GM23338 (cell line): ENCODE measurements at regions not wholly inside any gene's neighbourhood (a gene's known extent, or its start where the extent isn't known, plus 50 kb on each side); places are given as distances from the start of the nearest gene placed in this dataset.

Experiments
- ATAC-seq: fragments of 200-7000 bp; cut with Tn5 transposase; 3 replicates; pipeline ENCODE4 v1.9.1; 2020
- DNase-seq: peaks from one replicate; pipeline ENCODE4 v3.0.0-alpha.2; 2015; ENCODE audit warnings: low spot score
- H2AFZ ChIP-seq: fragments of 200-600 bp; sonication (generic); 2 replicates; pipeline ENCODE4 v1.8.0; 2016; ENCODE audit warnings: antibody characterized with exemption, mild to moderate bottlenecking, moderate library complexity
- H3F3A ChIP-seq: fragments of 200-600 bp; sonication (generic); replicated peaks from 2 replicates; pipeline ENCODE4 v1.8.0; 2017; ENCODE audit warnings: antibody characterized with exemption, mixed run types, low read depth
- H3K27ac ChIP-seq: fragments of 200-600 bp; sonication (generic); 2 replicates; pipeline ENCODE4 v1.6.1; 2016; ENCODE audit warnings: low read depth
- H3K27me3 ChIP-seq: fragments of 200-600 bp; sonication (generic); 2 replicates; pipeline ENCODE4 v1.8.0; 2016; ENCODE audit warnings: mild to moderate bottlenecking, mixed run types, moderate library complexity; ENCODE audit not compliant: insufficient read depth
- H3K36me3 ChIP-seq: fragments of 200-600 bp; sonication (generic); 2 replicates; pipeline ENCODE4 v1.8.0; 2016; ENCODE audit warnings: mild to moderate bottlenecking; ENCODE audit not compliant: insufficient read depth
- H3K4me1 ChIP-seq: fragments of 200-600 bp; sonication (generic); 2 replicates; pipeline ENCODE4 v1.8.0; 2016; ENCODE audit warnings: mild to moderate bottlenecking, moderate library complexity; ENCODE audit not compliant: insufficient read depth
- H3K4me2 ChIP-seq: fragments of 200-600 bp; sonication (generic); 2 replicates; pipeline ENCODE4 v1.7.1; 2017; ENCODE audit warnings: mixed run types
- H3K4me3 ChIP-seq: fragments of 200-600 bp; sonication (generic); 2 replicates; pipeline ENCODE4 v1.6.1; 2016; ENCODE audit warnings: mixed run types
- H3K79me2 ChIP-seq: fragments of 200-600 bp; sonication (generic); replicated peaks from 2 replicates; pipeline ENCODE4 v1.8.0; 2017; ENCODE audit warnings: mild to moderate bottlenecking; ENCODE audit not compliant: insufficient read depth
- H3K9me2 ChIP-seq: fragments of 200-600 bp; sonication (generic); 2 replicates; pipeline ENCODE4 v1.8.0; 2017; ENCODE audit not compliant: insufficient read depth
- H4K20me1 ChIP-seq: fragments of 200-600 bp; sonication (generic); replicated peaks from 2 replicates; pipeline ENCODE4 v1.8.0; 2017; ENCODE audit warnings: mild to moderate bottlenecking; ENCODE audit not compliant: insufficient read depth
- H3K27ac Mint-ChIP-seq: 2 replicates; pipeline ENCODE4 v1.8.0; 2020; ENCODE audit warnings: inconsistent platforms, mild to moderate bottlenecking, moderate library complexity, mixed read lengths
- H3K27me3 Mint-ChIP-seq: 3 replicates; pipeline ENCODE4 v1.8.0; 2022; ENCODE audit warnings: low read depth, mild to moderate bottlenecking, moderate library complexity, mixed read lengths, inconsistent platforms; ENCODE audit not compliant: insufficient read depth, poor library complexity
- H3K36me3 Mint-ChIP-seq: 3 replicates; pipeline ENCODE4 v1.8.0; 2021; ENCODE audit warnings: low read depth, mild to moderate bottlenecking, inconsistent platforms, moderate library complexity, mixed read lengths
- H3K4me1 Mint-ChIP-seq: 3 replicates; pipeline ENCODE4 v1.8.0; 2020; ENCODE audit warnings: mild to moderate bottlenecking, inconsistent platforms, mixed read lengths
- H3K4me3 Mint-ChIP-seq: 3 replicates; pipeline ENCODE4 v1.8.0; 2021; ENCODE audit warnings: moderate library complexity, mild to moderate bottlenecking, inconsistent platforms, mixed read lengths
- H3K9me3 Mint-ChIP-seq: 3 replicates; pipeline ENCODE4 v1.8.0; 2020; ENCODE audit warnings: moderate library complexity, mild to moderate bottlenecking, inconsistent platforms, mixed read lengths
- CREB1 ChIP-seq: fragments of 250-450 bp; sonication (Bioruptor Pico); IDR thresholded peaks from 2 replicates; pipeline ENCODE4 v1.5.0; 2020; ENCODE audit warnings: low read depth, mild to moderate bottlenecking, moderate library complexity
- EZH2 ChIP-seq: fragments of 200-600 bp; sonication (generic); IDR thresholded peaks from one replicate; pipeline ENCODE4 v1.8.0; 2017; ENCODE audit warnings: antibody characterized with exemption, mild to moderate bottlenecking, low read depth; ENCODE audit not compliant: unreplicated experiment
- EZH2phosphoT487 ChIP-seq: fragments of 200-600 bp; sonication (generic); IDR thresholded peaks from one replicate; pipeline ENCODE4 v1.8.1; 2018; ENCODE audit warnings: antibody characterized with exemption; ENCODE audit not compliant: unreplicated experiment
- JUNB ChIP-seq: IDR thresholded peaks from one replicate; pipeline ENCODE4 v1.6.1; 2016; ENCODE audit warnings: antibody characterized with exemption; ENCODE audit not compliant: unreplicated experiment
- NANOG ChIP-seq: IDR thresholded peaks from 2 replicates; pipeline ENCODE4 v1.6.1; 2016; ENCODE audit warnings: antibody characterized with exemption, borderline replicate concordance
- POLR2AphosphoS5 ChIP-seq: IDR thresholded peaks from 2 replicates; pipeline ENCODE4 v1.6.1; 2016; ENCODE audit warnings: antibody characterized with exemption, low read depth
- REST ChIP-seq: IDR thresholded peaks from one replicate; pipeline ENCODE4 v1.6.1; 2018; ENCODE audit warnings: antibody characterized with exemption; ENCODE audit not compliant: unreplicated experiment
- STAT1 ChIP-seq: IDR thresholded peaks from one replicate; pipeline ENCODE4 v1.6.1; 2016; ENCODE audit warnings: antibody characterized with exemption; ENCODE audit not compliant: unreplicated experiment
- ZNF114 ChIP-seq: fragments of 250-450 bp; sonication (Bioruptor Pico); IDR thresholded peaks from 2 replicates; pipeline ENCODE4 v1.5.0; 2020; ENCODE audit warnings: mild to moderate bottlenecking, moderate library complexity
- ZNF331 ChIP-seq: fragments of 250-450 bp; sonication (Bioruptor Pico); IDR thresholded peaks from 2 replicates; pipeline ENCODE4 v1.5.0; 2020; ENCODE audit warnings: low read depth, mild to moderate bottlenecking, moderate library complexity
- TF ChIP-seq, protein P1 (sequence below): IDR thresholded peaks from 2 replicates; pipeline ENCODE4 v1.6.1; 2016; ENCODE audit warnings: antibody characterized with exemption
- TF ChIP-seq, protein P2 (sequence below), 2 experiments: fragments of 200-600 bp in 1 of 2; sonication (generic) in 1 of 2; conservative IDR thresholded peaks; 2 replicates each; pipeline versions ENCODE4 v1.5.1 to v1.6.1; 2016 to 2017; ENCODE audit warnings: antibody characterized with exemption in 2 of 2, low read depth in 2 of 2, mild to moderate bottlenecking in 2 of 2, moderate library complexity in 1 of 2
- TF ChIP-seq, protein P3 (sequence below): fragments of 250-450 bp; sonication (Bioruptor Pico); IDR thresholded peaks from 2 replicates; pipeline ENCODE4 v1.5.0; 2020; ENCODE audit warnings: mild to moderate bottlenecking, moderate library complexity

- Histone ChIP-seq H3K27ac (no peak overlapping the region), H3F3A (no peaks in the 10 kb centered on the region), H3K9me2 (no peaks in the 10 kb centered on the region; the same call in 1 of the 2 replicates), H3K36me3 (no peaks in the 10 kb centered on the region), H3K4me1 (no peaks in the 10 kb centered on the region), H2AFZ (no peak overlapping the region; the same call in 1 of the 2 replicates), H3K4me2 (no peak overlapping the region), H3K79me2 (no peaks in the 10 kb centered on the region), H4K20me1 (no peaks in the 10 kb centered on the region), H3K27me3 (no peaks in the 10 kb centered on the region), H3K4me3 (no peak overlapping the region)
- H3K27me3 Mint-ChIP-seq, result no peaks in the 10 kb centered on the region
- peaks cover 2% of the 10 kb centered on the region; the same call in 1 of the 3 replicates for H3K4me1 Mint-ChIP-seq
- TF ChIP-seq ZNF331 (CRISPR knock-in tag), result no peak
- TF ChIP-seq JUNB, result no peak
- TF ChIP-seq, protein P1, sequence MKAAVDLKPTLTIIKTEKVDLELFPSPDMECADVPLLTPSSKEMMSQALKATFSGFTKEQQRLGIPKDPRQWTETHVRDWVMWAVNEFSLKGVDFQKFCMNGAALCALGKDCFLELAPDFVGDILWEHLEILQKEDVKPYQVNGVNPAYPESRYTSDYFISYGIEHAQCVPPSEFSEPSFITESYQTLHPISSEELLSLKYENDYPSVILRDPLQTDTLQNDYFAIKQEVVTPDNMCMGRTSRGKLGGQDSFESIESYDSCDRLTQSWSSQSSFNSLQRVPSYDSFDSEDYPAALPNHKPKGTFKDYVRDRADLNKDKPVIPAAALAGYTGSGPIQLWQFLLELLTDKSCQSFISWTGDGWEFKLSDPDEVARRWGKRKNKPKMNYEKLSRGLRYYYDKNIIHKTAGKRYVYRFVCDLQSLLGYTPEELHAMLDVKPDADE, result no peak
- TF ChIP-seq, protein P2, sequence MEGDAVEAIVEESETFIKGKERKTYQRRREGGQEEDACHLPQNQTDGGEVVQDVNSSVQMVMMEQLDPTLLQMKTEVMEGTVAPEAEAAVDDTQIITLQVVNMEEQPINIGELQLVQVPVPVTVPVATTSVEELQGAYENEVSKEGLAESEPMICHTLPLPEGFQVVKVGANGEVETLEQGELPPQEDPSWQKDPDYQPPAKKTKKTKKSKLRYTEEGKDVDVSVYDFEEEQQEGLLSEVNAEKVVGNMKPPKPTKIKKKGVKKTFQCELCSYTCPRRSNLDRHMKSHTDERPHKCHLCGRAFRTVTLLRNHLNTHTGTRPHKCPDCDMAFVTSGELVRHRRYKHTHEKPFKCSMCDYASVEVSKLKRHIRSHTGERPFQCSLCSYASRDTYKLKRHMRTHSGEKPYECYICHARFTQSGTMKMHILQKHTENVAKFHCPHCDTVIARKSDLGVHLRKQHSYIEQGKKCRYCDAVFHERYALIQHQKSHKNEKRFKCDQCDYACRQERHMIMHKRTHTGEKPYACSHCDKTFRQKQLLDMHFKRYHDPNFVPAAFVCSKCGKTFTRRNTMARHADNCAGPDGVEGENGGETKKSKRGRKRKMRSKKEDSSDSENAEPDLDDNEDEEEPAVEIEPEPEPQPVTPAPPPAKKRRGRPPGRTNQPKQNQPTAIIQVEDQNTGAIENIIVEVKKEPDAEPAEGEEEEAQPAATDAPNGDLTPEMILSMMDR (conservative IDR thresholded peaks at IDR 0.05; ENCODE audit: low read depth in 2 of 2), result no peak
- TF ChIP-seq REST, result no peak
- no peak for TF ChIP-seq NANOG
- TF ChIP-seq EZH2phosphoT487, result no peak
- no peak for TF ChIP-seq ZNF114 (CRISPR knock-in tag)
- TF ChIP-seq, protein P3, sequence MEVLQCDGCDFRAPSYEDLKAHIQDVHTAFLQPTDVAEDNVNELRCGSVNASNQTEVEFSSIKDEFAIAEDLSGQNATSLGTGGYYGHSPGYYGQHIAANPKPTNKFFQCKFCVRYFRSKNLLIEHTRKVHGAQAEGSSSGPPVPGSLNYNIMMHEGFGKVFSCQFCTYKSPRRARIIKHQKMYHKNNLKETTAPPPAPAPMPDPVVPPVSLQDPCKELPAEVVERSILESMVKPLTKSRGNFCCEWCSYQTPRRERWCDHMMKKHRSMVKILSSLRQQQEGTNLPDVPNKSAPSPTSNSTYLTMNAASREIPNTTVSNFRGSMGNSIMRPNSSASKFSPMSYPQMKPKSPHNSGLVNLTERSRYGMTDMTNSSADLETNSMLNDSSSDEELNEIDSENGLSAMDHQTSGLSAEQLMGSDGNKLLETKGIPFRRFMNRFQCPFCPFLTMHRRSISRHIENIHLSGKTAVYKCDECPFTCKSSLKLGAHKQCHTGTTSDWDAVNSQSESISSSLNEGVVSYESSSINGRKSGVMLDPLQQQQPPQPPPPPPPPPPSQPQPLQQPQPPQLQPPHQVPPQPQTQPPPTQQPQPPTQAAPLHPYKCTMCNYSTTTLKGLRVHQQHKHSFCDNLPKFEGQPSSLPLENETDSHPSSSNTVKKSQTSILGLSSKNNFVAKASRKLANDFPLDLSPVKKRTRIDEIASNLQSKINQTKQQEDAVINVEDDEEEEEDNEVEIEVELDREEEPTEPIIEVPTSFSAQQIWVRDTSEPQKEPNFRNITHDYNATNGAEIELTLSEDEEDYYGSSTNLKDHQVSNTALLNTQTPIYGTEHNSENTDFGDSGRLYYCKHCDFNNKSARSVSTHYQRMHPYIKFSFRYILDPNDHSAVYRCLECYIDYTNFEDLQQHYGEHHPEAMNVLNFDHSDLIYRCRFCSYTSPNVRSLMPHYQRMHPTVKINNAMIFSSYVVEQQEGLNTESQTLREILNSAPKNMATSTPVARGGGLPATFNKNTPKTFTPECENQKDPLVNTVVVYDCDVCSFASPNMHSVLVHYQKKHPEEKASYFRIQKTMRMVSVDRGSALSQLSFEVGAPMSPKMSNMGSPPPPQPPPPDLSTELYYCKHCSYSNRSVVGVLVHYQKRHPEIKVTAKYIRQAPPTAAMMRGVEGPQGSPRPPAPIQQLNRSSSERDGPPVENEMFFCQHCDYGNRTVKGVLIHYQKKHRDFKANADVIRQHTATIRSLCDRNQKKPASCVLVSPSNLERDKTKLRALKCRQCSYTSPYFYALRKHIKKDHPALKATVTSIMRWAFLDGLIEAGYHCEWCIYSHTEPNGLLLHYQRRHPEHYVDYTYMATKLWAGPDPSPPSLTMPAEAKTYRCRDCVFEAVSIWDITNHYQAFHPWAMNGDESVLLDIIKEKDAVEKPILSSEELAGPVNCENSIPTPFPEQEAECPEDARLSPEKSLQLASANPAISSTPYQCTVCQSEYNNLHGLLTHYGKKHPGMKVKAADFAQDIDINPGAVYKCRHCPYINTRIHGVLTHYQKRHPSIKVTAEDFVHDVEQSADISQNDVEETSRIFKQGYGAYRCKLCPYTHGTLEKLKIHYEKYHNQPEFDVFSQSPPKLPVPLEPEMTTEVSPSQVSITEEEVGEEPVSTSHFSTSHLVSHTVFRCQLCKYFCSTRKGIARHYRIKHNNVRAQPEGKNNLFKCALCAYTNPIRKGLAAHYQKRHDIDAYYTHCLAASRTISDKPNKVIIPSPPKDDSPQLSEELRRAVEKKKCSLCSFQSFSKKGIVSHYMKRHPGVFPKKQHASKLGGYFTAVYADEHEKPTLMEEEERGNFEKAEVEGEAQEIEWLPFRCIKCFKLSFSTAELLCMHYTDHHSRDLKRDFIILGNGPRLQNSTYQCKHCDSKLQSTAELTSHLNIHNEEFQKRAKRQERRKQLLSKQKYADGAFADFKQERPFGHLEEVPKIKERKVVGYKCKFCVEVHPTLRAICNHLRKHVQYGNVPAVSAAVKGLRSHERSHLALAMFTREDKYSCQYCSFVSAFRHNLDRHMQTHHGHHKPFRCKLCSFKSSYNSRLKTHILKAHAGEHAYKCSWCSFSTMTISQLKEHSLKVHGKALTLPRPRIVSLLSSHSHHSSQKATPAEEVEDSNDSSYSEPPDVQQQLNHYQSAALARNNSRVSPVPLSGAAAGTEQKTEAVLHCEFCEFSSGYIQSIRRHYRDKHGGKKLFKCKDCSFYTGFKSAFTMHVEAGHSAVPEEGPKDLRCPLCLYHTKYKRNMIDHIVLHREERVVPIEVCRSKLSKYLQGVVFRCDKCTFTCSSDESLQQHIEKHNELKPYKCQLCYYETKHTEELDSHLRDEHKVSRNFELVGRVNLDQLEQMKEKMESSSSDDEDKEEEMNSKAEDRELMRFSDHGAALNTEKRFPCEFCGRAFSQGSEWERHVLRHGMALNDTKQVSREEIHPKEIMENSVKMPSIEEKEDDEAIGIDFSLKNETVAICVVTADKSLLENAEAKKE (CRISPR knock-in tag), result no peak
- no peak for TF ChIP-seq POLR2AphosphoS5
- TF ChIP-seq EZH2, result no peak
- TF ChIP-seq STAT1, result no peak
- TF ChIP-seq CREB1 (CRISPR knock-in tag), result no peak
- H3K36me3 Mint-ChIP-seq, result no peaks in the 10 kb centered on the region
- DNase-seq (no peak), ATAC-seq (no peak)
- H3K9me3 Mint-ChIP-seq, result no peaks in the 10 kb centered on the region
- H3K27ac Mint-ChIP-seq, result no peak overlapping the region; the same call in 1 of the 2 replicates
- no peak overlapping the region for H3K4me3 Mint-ChIP-seq
These were observed 163.3 kb upstream of the MBNL1 start for GRCh38 chr3:152105446-152105845.
